ENCODE measurements at regions not wholly inside any gene's neighbourhood (a gene's known extent, or its start where the extent isn't known, plus 50 kb on each side); places are given as distances from the start of the nearest gene placed in this dataset.

DNA sequence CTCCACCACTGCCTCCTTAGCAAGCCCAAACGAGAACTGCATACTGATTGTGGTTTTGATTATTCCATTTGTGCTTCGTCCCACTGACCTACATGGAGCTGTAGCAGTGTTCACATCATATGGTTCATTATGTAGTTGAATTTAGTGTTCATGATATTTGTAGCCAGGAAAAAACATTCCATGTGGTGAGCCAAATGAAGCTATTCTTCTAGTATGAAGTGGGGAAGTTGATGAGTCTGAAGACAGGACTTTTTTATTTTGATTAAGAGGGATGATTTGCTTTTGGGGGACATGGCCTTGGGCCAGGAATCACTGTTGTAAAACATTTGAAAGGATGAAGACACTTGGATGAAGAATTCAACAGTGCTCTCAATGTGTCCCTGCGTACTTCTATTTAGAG is 192.9 kb upstream of the SLC27A6 start:
- Histone ChIP-seq H3K4me3 (no peak overlapping the region), H3K27me3 (no peaks in the 10 kb centered on the region), H3K4me1 (peaks cover 0 to 3% (median 0%) of the 10 kb centered on the region in 12 donors), H3K36me3 (no peaks in the 10 kb centered on the region), H3K27ac (no peak overlapping the region), H3K9me3 (no peaks in the 10 kb centered on the region)
- intact Hi-C loops (cut with DNase I): no loop called here
- ATAC-seq: no peak
- DNase-seq: no peak
- WGBS, 4 donors: 73 to 86% (median 81%) methylated on average over 3 of the region's 3 CpGs
- no peak for TF ChIP-seq POLR2A (IDR thresholded peaks at IDR 0.05)
- TF ChIP-seq, protein P1, sequence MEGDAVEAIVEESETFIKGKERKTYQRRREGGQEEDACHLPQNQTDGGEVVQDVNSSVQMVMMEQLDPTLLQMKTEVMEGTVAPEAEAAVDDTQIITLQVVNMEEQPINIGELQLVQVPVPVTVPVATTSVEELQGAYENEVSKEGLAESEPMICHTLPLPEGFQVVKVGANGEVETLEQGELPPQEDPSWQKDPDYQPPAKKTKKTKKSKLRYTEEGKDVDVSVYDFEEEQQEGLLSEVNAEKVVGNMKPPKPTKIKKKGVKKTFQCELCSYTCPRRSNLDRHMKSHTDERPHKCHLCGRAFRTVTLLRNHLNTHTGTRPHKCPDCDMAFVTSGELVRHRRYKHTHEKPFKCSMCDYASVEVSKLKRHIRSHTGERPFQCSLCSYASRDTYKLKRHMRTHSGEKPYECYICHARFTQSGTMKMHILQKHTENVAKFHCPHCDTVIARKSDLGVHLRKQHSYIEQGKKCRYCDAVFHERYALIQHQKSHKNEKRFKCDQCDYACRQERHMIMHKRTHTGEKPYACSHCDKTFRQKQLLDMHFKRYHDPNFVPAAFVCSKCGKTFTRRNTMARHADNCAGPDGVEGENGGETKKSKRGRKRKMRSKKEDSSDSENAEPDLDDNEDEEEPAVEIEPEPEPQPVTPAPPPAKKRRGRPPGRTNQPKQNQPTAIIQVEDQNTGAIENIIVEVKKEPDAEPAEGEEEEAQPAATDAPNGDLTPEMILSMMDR (IDR thresholded peaks at IDR 0.05): no peak

DNA sequence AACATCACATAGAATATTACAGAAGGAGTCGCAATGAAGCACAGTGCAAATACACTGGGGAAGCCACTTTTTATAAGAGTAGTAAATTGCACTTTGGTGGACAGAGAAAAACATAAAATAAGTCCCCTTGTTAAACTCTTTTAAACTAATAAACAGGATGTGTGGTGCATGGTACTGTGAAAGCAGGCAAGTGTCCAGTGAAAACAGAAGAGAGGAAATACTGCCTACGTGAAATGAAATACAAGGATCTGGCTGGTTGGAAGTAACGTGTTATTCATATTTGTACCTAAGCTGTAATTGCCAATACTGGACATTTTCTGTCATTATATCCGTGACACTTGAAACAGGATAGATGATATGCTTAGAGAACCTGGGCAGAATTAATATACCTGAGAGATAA is 191.9 kb upstream of the SLC27A6 start:
- TF ChIP-seq, protein P1 (IDR thresholded peaks at IDR 0.05): no peak
- no peak for TF ChIP-seq POLR2A (IDR thresholded peaks at IDR 0.05)
- intact Hi-C loops (cut with DNase I): no loop called here

DNA sequence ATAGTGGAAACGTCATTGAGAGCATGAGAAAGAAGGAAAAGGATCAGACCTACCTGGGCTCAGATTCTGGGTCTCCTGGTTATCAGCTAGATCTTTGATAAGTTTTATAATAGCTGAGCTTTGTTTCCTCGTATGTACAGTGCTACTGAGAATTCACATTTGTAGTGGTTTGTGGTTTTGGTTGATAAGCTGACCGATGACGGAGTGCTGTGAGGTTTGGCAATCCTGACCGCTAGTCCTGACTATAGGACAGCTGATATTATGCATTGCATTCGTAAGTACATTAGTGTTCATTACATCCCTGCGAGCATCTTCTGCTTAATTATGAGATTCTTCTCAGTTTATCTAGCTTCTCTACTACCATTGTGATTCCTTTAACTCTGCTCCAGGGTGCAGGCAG is 190.7 kb upstream of the SLC27A6 start:
- no peak for ATAC-seq
- intact Hi-C loops (cut with DNase I): no loop called here
- WGBS, 4 donors: 73 to 78% (median 75%) methylated on average over 7 of the region's 7 CpGs
- H3K36me3 ChIP-seq: no peaks in the 10 kb centered on the region
- TF ChIP-seq POLR2A (IDR thresholded peaks at IDR 0.05): no peak
- TF ChIP-seq, protein P1 (IDR thresholded peaks at IDR 0.05): no peak
- H3K4me3 ChIP-seq: no peak overlapping the region
- DNase-seq: no peak
- no peaks in the 10 kb centered on the region for H3K9me3 ChIP-seq
- H3K27me3 ChIP-seq: no peaks in the 10 kb centered on the region
- H3K27ac ChIP-seq: no peak overlapping the region
- peaks cover 0 to 3% (median 0%) of the 10 kb centered on the region in 12 donors for H3K4me1 ChIP-seq

More for the DNA sequence above, 191.9 kb upstream of the SLC27A6 start:
- Histone ChIP-seq H3K9me3 (no peaks in the 10 kb centered on the region), H3K4me1 (peaks cover 0 to 3% (median 0%) of the 10 kb centered on the region in 12 donors), H3K4me3 (no peak overlapping the region), H3K27me3 (no peaks in the 10 kb centered on the region), H3K36me3 (no peaks in the 10 kb centered on the region), H3K27ac (no peak overlapping the region)
- 53 to 68% (median 60%) methylated on average over 4 of the region's 4 CpGs for WGBS, 4 donors
- DNase-seq (no peak), ATAC-seq (no peak)

DNA sequence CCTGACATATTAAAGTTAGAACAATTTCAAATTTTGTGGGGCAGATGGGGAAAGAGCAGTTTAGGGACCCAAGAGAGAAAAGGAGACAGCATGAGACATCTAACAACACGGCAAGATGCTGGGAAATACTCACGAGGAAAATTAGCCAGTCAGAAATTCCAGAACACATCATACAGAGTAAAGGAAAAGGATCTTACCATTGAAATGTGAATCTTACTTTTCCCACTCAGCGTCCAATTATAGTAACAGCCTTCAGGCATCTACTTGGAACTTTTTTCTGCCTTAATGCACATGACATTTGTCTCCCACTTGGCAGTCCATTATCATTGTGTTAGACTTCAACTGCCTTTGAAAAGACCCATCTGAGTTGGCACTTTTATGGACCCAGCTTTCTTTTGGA is 189.7 kb upstream of the SLC27A6 start:
- Histone ChIP-seq H3K9me3 (no peaks in the 10 kb centered on the region), H3K27ac (no peak overlapping the region), H3K4me1 (peaks cover 0 to 3% (median 0%) of the 10 kb centered on the region in 12 donors), H3K36me3 (no peaks in the 10 kb centered on the region), H3K4me3 (no peak overlapping the region), H3K27me3 (no peaks in the 10 kb centered on the region)
- WGBS, 4 donors: 71 to 79% (median 75%) methylated on average over 3 of the region's 3 CpGs
- ATAC-seq (no peak), DNase-seq (no peak)
- TF ChIP-seq POLR2A (IDR thresholded peaks at IDR 0.05): no peak
- TF ChIP-seq, protein P1 (IDR thresholded peaks at IDR 0.05): no peak
- intact Hi-C loops (cut with DNase I): no loop called here

All from heart left ventricle (tissue), 16 donors.